HG02678 (cell line): ENCODE measurements at regions not wholly inside any gene's neighbourhood (a gene's known extent, or its start where the extent isn't known, plus 50 kb on each side); places are given as distances from the start of the nearest gene placed in this dataset.
A peak's percentile ranks its signal among the peaks of the same experiment; 100 is the strongest.

Experiments
- ATAC-seq: cut with Tn5 transposase; IDR thresholded peaks from one replicate; pipeline ENCODE4 v1.9.1; 2021; ENCODE audit warnings: mild to moderate bottlenecking, moderate library complexity; ENCODE audit not compliant: unreplicated experiment

- no peak for ATAC-seq
Observed at GRCh38 chr22:46052801-46053562, 76.0 kb upstream of the WNT7B start.

GRCh38 chr22:46053563-46054090 lies 76.7 kb upstream of the WNT7B start:
- ATAC-seq: no peak

- no peak for ATAC-seq
Observed at GRCh38 chr22:46054091-46055073, 77.4 kb upstream of the WNT7B start.

- ATAC-seq: no peak
Observed at GRCh38 chr22:46055181-46055875, 78.4 kb upstream of the WNT7B start.

GRCh38 chr22:46055911-46056545 lies 79.1 kb upstream of the WNT7B start:
- no peak for ATAC-seq

GRCh38 chr22:46056546-46057245 lies 79.7 kb upstream of the WNT7B start:
- no peak for ATAC-seq

- no peak for ATAC-seq
Observed at GRCh38 chr22:46057246-46058090, 80.5 kb upstream of the WNT7B start.

- peak; percentile 72 for ATAC-seq
Observed at GRCh38 chr22:46058091-46058420, 81.1 kb upstream of the WNT7B start.

- no peak for ATAC-seq
Observed at GRCh38 chr22:46058591-46059519, 81.9 kb upstream of the WNT7B start.

GRCh38 chr22:46060292-46061123 lies 83.5 kb upstream of the WNT7B start:
- no peak for ATAC-seq

GRCh38 chr22:46061124-46061500 lies 84.2 kb upstream of the WNT7B start:
- no peak for ATAC-seq

- no peak for ATAC-seq
Observed at GRCh38 chr22:46061501-46062231, 84.7 kb upstream of the WNT7B start.

- no peak for ATAC-seq
Observed at GRCh38 chr22:46062232-46062615, 85.3 kb upstream of the WNT7B start.

- no peak for ATAC-seq
Observed at GRCh38 chr22:46062971-46063631, 86.1 kb upstream of the WNT7B start.

- no peak for ATAC-seq
Observed at GRCh38 chr22:46063846-46064227, 86.5 kb upstream of the PPARA start.
